Inflammatory macrophage treated with lipopolysaccharide for 4 hours (primary cell): ENCODE measurements at regions not wholly inside any gene's neighbourhood (a gene's known extent, or its start where the extent isn't known, plus 50 kb on each side); places are given as distances from the start of the nearest gene placed in this dataset.
A peak's percentile ranks its signal among the peaks of the same experiment; 100 is the strongest.
"Not testable (repeated sequence)": the region's sequence is repeated elsewhere in the genome, so short reads cannot be mapped to it uniquely, and the experiment has no call there.

Experiments used
- DNase-seq: peaks from one replicate; pipeline ENCODE4 v3.0.0-alpha.2; 2020

DNA sequence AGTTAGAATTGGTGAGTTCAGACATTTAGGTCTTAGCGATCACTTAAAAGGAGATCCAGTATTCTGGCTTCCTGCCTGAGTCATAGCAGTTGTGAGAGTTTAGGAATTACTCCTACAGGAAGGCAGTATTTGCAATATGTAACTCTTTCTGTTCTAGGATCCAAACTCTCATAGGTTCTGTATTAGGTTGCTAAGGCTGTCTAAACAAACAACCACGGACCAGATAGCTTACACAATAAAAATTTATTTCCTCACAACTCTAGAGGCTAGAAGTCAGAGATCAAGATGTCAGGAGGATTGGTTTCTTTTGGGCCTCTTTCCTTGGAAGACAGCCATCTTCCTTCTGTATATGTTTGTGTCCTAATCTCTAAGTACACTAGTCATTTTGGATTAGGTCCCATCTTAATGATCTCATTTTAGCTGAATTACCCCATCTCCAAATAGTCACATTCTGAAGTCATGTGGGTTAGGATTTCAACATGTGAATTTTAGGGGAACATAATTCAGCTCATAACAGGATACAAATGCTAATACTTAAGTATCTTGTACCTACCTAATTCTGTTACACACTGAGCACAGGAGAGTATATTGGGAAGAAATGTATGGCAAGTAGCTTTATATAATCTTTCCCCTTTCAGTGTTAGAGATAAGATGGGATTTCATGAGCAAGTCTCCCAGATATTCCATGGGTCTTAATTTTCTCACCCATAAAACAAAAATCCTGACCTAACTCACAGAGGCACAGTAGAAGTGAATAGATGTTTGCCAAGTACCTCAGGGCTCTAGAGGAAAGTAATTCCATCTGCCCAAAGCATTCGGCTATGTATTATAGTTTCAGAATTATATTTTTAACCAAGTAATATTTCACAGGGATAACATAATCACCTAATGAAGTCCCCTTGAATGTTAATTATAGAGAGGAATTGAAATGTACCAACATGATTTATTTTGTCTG lies 144.4 kb downstream of the PTBP2 start:
- DNase-seq = peak; percentile 7

DNA sequence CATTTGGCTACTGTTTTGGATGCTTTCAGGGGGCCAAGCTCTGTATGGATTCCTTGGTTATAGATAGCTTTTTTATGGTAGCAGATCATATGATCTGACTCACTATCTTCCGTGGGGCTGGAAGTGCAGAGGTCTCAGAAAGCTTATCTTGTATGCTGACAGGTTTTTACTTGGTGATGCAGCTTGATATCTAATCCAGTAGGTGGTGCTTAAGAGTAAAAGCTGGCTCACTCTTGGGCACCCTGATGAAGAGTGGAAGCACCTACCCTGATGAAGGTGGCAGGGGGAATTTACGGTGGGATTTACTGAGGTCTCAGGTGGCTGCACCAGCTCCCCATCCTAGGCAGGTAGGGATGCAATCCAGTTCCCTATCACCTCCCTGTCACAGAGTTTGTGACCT lies 151.2 kb downstream of the PTBP2 start:
- no peak for DNase-seq

GRCh38 chr1:96878640-96879039 lies 157.1 kb downstream of the PTBP2 start:
- DNase-seq = no peak

GRCh38 chr1:96880626-96881025 lies 159.0 kb downstream of the PTBP2 start:
- DNase-seq = no peak

DNA sequence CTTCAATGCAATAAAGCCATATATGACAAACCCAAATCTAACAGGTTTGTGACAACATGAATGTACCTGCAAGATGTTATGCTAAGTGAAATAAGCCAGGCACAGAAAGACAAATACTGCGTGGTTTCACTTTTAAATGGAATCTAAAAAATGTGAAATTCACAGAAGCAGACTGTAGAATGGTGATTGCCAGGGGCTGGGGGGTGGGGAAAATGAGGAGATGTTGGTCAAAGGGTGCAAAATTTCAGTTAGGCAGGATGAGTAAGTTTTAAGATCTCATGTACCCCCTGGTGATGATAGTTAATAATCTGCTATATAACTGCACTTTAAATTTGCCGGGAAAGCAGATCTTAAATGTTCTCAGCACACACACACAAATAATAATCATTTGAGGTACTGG lies 160.5 kb downstream of the PTBP2 start:
- DNase-seq = no peak

DNA sequence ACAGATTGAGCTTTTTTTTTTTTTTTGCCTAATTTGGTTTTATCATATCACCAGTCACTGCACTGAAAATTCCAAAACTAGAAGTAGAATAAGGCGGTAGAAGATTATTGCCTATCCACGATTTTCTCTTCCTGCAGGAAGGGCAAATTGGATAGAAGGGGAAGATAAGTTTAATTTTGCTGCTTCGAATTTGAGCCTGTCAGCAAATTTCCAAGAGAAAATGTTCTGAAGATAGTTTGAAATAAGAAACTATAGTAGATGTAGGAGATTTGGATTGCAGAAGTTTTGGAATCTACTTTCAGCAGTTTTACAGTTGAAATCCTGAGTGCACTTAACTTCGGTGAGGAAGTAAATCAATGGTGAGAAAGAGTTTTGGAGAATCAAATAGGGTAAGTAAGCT lies 164.9 kb downstream of the PTBP2 start:
- no peak for DNase-seq

DNA sequence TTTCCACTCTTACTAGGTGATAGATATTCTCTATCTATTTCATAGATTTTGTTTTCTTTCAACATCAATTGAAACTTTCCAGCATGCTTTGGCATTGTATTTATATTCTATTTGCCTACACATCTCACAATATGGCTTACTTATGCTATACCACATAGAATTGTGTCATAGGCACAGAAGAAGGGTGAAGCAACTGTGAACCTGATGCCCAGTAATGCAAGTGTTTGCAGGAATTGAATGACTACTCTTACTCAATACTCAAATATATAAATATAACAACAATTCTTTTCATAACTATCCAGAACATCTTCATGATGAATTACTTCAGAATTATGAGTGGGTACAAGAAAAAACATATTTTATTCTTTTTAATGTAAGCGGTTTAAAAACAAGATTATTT lies 165.9 kb downstream of the PTBP2 start:
- DNase-seq = no peak

DNA sequence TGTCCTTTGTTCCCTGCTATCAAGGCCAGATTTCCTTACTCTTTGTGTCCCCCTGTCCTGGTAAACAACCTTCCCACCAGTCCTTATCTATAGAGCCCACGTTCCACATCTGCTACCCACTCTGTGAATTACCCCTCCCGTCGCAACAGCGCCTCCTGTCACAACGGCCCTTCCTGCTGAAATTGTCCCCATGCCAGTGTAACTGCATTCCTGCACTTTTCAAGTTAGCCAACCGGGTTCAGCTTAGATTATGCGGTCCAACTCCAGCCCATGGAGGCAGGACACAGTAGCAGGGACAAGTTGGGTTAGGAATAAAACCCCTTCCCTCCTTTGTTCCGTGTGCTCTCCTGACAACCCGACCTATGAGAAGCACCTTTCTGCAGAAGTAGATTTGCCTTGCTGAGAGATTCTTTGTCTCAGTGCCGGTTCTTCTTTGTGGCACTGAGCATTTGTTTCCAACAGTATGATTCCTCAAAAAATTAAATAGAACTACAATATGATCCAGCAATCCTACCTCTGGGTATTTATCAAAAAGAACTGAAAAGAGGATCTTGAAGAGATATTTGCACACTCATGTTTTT lies 180.3 kb downstream of the PTBP2 start:
- DNase-seq = no peak

DNA sequence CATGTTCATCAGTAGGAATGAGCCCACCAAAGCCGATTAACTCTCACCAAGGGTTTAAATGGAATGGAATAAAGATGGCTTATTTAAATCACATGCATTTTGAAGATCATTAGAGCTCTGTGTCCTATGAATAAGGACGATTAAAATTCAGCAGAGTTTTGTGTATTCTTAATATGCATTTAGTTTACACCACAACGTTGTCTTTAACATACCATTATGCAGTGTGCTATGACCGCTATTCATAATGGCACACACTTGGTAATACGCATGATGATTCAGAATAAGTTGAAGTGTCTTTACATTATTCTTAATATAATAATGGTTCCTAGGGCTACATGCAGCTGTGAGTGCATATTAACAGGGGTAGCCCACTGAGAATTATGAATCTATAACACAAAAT lies 190.7 kb downstream of the PTBP2 start:
- DNase-seq = no peak

DNA sequence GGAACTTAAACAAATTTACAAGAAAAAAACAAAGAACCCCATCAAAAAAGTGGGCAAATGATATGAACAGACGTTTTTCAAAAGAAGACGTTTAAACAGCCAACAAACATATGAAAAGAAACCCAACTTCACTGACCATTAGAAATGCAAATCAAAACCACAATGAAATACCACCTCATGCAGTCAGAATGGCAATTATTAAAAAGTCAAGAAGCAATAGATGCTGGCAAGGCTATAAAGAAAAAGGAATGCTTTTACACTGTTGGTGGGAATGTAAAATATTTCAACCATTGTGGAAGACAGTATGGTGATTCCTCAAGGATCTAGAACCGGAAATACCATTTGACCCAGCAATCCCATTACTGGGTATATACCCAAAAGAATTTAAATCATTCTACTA lies 194.1 kb downstream of the PTBP2 start:
- DNase-seq = not testable (repeated sequence)

DNA sequence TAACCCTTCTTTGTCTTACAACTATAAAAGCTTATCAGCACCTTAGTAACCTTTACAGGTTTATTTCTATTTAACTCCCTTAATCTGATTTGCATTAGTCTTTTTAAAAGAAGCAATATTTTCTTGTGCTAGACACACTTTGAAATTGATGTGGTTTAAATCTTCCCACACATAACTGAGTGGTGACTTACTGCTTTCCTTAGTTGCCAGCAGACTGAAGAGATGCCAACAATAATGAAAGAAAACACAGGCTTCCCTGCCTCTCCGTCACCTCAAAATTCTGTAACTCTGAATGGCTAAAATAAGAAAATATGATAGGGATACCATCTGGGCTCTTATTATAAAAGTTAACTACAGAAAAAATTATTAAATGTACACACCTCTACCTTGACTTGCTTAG lies 196.8 kb downstream of the PTBP2 start:
- no peak for DNase-seq

DNA sequence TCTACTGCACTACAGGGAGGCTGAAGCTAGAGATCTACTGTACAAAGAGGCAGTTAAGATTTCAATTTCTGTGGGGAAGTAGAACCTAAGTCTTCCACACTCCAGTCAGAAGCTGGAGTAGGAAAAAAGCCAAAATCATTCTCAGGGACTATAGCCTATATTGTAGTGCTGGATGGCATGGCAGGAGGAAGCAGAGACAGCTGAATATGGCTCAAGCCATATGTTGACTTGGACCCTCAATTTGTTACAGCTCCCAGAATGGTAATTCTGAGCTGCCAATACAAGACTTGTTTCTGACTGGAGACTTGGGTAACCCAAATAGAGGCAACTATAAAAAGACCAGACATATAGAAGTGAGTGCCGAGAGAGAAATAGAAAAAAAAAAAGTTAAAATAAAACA lies 200.6 kb downstream of the PTBP2 start:
- no peak for DNase-seq

DNA sequence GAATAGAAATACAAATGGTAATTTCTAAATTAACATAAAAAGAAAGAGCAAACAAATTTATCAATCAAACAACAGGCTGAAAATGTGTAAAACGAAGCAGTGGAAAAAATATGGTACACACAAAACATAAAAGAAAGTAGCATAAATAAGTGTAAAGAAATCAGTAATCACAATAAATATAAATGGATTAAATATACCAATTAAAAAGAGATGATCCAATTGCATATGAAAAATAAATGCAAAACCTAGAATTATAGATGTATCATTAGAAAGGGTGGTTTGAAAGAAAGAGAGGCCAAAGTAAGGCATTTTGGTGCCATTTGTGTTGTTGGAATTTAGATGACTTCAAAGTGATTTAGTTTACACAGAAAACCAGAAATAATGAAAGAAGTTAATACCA lies 202.2 kb downstream of the PTBP2 start:
- no peak for DNase-seq

- no peak for DNase-seq
Observed at GRCh38 chr1:96926176-96926575, 204.6 kb downstream of the PTBP2 start.

GRCh38 chr1:96927125-96927524 lies 205.5 kb downstream of the PTBP2 start:
- no peak for DNase-seq

GRCh38 chr1:96931136-96931535 lies 209.6 kb downstream of the PTBP2 start:
- no peak for DNase-seq

- no peak for DNase-seq
Observed at GRCh38 chr1:96934282-96934681, 212.7 kb downstream of the PTBP2 start.

GRCh38 chr1:96944432-96945092 lies 223.0 kb downstream of the PTBP2 start:
- no peak for DNase-seq

- DNase-seq = no peak
Observed at GRCh38 chr1:96945509-96946084, 224.0 kb downstream of the PTBP2 start.

GRCh38 chr1:96955307-96956012 lies 233.9 kb downstream of the PTBP2 start:
- no peak for DNase-seq

GRCh38 chr1:96962216-96962615 lies 240.6 kb downstream of the PTBP2 start:
- DNase-seq = no peak

DNA sequence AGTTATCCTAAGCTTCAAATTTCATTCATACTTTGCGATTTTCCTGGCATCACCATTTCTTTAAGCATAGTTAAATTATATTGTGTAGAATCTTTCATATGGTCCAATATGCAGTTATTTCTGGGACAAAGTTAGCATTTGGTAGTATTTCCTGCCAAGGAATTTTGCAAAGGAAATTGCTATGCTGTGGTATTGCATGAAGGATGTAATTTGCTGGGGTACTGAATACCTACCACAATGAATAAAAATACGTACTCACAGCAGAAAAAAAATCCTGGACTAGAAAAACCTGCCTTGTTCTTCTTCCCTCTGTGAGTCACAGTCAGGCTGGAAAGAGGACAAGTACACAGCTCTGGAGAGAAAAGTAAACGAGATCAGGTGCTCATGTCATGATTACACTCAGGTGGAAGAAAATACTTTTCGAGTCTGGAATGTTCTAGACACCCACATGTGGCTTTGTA lies 241.2 kb downstream of the PTBP2 start:
- DNase-seq = no peak

DNA sequence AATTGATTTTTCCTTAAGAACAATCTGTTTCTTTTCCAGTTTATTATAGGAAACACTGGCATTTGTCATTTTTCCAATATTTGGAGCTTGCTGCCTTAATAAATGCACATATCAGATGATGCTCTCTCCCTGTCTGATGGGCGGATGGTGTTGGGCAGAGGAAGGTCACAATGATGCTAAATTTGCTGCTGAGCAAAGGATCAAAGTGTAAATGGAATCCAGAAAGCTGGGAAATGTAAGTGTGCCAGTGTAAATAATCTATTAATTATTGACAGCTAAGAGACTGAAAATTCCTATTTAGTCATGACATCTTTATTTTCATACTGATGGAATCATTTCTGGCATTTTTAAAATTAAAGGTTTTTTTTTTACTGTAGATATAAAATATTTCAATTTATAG lies 243.2 kb downstream of the PTBP2 start:
- no peak for DNase-seq
